Choroid plexus epithelial cell (primary cell): ENCODE measurements at regions not wholly inside any gene's neighbourhood (a gene's known extent, or its start where the extent isn't known, plus 50 kb on each side); places are given as distances from the start of the nearest gene placed in this dataset.
"Not testable (repeated sequence)": the region's sequence is repeated elsewhere in the genome, so short reads cannot be mapped to it uniquely, and the experiment has no call there.

Experiments used
- DNase-seq: peaks from one replicate; pipeline ENCODE4 v3.0.0-alpha.2; 2010; ENCODE audit warnings: low read depth
- H3K4me3 ChIP-seq: 2 replicates; pipeline ENCODE4 v1.5.1; 2011; ENCODE audit warnings: low read depth, mild to moderate bottlenecking, control low read depth, low read length, moderate library complexity
- TF ChIP-seq, protein P1 (sequence below): conservative IDR thresholded peaks from 2 replicates; pipeline ENCODE4 v1.5.1; 2011; ENCODE audit warnings: low read depth, mild to moderate bottlenecking, control low read depth, inconsistent platforms, low read length, moderate library complexity

DNA sequence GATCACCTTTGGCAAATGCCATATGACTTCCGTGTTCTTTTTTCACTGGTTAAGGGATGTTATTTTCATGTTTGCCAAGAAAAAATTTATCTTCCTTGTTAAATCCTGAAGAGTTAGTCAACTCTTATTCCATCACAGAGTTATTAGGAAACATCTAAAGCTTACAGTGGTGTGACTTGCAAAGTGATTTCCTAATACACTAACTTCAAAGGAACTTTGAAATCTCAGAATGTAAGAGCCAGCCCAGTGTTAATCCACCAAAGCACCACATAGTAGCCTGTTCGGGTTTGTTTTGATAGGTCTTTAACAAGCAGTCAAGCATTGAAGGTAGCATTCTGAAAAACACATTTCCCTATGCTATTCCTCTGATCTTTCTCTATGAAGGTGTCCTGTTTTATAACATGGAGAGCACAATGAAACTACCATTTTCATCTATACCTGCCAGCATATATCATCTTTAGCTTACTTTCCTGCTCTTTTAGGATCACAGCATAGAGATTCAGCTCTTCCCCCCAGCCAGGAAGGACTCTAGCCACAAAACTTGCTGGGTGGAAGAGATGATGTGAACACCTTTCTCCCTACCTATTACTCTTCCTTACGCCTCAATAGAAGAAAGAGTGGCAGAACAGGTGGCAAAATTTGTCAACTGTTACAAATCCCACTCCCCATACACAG, 82.4 kb upstream of the MAGI3 start:
- TF ChIP-seq, protein P1, sequence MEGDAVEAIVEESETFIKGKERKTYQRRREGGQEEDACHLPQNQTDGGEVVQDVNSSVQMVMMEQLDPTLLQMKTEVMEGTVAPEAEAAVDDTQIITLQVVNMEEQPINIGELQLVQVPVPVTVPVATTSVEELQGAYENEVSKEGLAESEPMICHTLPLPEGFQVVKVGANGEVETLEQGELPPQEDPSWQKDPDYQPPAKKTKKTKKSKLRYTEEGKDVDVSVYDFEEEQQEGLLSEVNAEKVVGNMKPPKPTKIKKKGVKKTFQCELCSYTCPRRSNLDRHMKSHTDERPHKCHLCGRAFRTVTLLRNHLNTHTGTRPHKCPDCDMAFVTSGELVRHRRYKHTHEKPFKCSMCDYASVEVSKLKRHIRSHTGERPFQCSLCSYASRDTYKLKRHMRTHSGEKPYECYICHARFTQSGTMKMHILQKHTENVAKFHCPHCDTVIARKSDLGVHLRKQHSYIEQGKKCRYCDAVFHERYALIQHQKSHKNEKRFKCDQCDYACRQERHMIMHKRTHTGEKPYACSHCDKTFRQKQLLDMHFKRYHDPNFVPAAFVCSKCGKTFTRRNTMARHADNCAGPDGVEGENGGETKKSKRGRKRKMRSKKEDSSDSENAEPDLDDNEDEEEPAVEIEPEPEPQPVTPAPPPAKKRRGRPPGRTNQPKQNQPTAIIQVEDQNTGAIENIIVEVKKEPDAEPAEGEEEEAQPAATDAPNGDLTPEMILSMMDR = no peak
- H3K4me3 ChIP-seq = no peak overlapping the region
- DNase-seq = peak; percentile 41

GRCh38 chr1:113312651-113313050, 77.7 kb upstream of the MAGI3 start:
- not testable (repeated sequence) for DNase-seq, H3K4me3 ChIP-seq

DNA sequence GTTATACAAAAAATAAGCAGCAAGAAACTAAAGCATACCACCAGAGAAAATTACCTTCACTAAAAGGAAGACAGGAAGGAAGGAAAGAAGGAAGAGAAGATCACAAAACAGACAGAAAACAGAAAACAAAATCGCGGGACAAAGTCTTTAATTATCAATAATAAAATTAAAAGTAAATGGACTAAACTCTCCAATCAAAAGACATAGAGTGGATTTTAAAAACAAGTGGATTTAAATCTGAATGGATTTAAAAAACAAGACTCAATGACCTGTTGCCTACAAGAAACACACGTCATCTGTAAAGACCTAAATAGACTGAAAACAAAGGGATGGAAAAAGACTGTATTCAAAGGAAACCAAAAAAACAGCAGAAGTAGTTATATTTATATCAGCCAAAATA, 75.7 kb upstream of the MAGI3 start:
- TF ChIP-seq, protein P1 = no peak
- no peak for DNase-seq
- H3K4me3 ChIP-seq = no peak overlapping the region

- TF ChIP-seq, protein P1 = no peak
- no peak for DNase-seq
- no peak overlapping the region for H3K4me3 ChIP-seq
Measured at GRCh38 chr1:113320272-113320671, 70.0 kb upstream of the MAGI3 start.

DNA sequence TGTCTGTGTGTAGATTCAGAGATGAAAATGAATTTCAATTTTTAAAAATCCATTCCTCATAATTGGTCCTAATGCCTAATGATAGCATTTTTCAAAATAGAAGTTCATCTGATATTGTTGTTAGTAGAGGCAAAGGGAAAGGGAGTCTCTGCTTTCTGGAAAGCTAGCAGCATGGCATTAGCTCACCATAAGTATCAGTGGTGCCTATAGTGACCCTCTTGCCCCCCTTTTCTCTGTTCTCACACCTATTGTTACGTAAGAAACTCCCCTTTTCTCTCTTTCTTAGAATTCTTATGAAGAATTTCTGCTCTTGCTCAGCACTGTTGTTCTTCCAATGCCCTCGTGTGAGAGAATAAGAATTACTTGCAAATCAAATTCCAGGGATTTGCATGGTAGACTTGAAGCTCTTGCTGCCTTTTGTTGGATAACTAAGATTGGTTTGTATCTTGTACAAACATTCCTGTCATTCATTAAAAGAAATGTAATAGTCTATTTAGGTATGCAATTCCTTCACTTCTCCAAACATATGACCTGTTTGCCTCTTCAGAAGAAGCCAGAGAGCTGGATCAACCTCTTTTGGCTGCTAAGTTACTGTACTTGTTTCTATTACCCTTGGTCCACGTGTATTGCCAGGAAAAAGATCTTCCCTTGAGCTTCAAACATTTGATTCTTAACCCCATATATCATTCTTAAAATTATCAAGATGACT, 69.2 kb upstream of the MAGI3 start:
- H3K4me3 ChIP-seq = no peak overlapping the region
- peak; percentile 27 for DNase-seq
- TF ChIP-seq, protein P1 = no peak

DNA sequence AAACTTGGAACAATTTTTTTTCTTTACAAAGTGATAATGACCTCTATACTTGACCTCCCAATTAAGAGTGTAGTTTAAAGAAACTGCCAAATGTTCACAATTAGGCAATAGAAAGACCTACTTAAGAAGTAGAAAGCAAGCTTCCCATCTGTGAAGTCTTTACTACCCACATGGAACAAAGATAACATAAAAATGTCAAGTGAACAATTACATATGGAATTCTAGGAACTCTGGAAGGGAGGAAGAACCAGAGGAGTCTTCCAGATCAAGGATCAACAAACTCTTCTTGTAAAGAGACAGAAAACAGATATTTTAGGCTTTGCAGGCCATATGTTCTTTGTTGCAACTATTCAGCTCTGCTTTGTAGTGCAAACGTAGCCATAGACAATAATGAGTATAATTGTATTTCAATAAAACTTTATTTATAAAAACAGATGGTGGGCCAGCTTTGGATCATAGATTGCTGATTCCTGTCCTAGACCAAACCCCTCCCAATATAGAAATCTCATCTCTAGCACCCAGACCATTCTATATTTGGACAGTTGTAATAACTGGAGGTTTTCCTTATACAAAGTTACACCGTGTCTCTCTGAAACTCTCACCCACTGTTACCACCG, 68.4 kb upstream of the MAGI3 start:
- no peak for DNase-seq
- TF ChIP-seq, protein P1 = no peak
- no peak overlapping the region for H3K4me3 ChIP-seq

GRCh38 chr1:113322439-113322838, 67.9 kb upstream of the MAGI3 start:
- no peak overlapping the region for H3K4me3 ChIP-seq
- TF ChIP-seq, protein P1 = no peak
- DNase-seq = no peak
